H1 (cell line): ENCODE measurements at regions not wholly inside any gene's neighbourhood (a gene's known extent, or its start where the extent isn't known, plus 50 kb on each side); places are given as distances from the start of the nearest gene placed in this dataset.

Experiments
- CTCF ChIA-PET: fragments of 300-600 bp; sonication (Branson Sonifier 250); formaldehyde crosslinking; loops from one replicate; lab custom pipeline; 2021; ENCODE audit not compliant: partially characterized antibody; lab: Charles Lee
- POLR2A ChIA-PET: fragments of 300-600 bp; sonication (Branson Sonifier 250); formaldehyde crosslinking; loops from one replicate; lab custom pipeline; 2021; ENCODE audit warnings: inconsistent platforms; ENCODE audit not compliant: partially characterized antibody; lab: Charles Lee
- DNase-seq, 2 experiments: peaks; one replicate each; pipeline versions ENCODE4 v3.0.0 to v3.0.0-alpha.2; 2010 to 2022; ENCODE audit warnings: low spot score in 2 of 2, low read depth in 1 of 2, mixed read lengths in 1 of 2
- FAIRE-seq: peaks from 2 replicates; lab custom pipeline; 2011; peaks lifted over from hg19 to GRCh38; lab: Jason Lieb, UNC
- H2AFZ ChIP-seq: 2 replicates; pipeline ENCODE4 v1.8.1; 2012; ENCODE audit warnings: low read length, inconsistent platforms
- H2AK5ac ChIP-seq: 2 replicates; pipeline ENCODE4 v1.6.1; 2013; ENCODE audit warnings: low read depth, low read length
- H2BK120ac ChIP-seq: replicated peaks from 2 replicates; pipeline ENCODE3; 2013; ENCODE audit warnings: low read depth, low read length, inconsistent platforms
- H2BK12ac ChIP-seq: 2 replicates; pipeline ENCODE4 v1.6.1; 2013; ENCODE audit warnings: low read depth, low read length
- H2BK15ac ChIP-seq: 2 replicates; pipeline ENCODE4 v1.6.1; 2013; ENCODE audit warnings: low read length
- H2BK20ac ChIP-seq: 2 replicates; pipeline ENCODE4 v1.6.1; 2013; ENCODE audit warnings: low read length
- H2BK5ac ChIP-seq: 2 replicates; pipeline ENCODE4 v1.6.1; 2013; ENCODE audit warnings: low read depth, low read length
- H3K14ac ChIP-seq: 2 replicates; pipeline ENCODE4 v1.6.1; 2013; ENCODE audit warnings: inconsistent platforms; ENCODE audit not compliant: insufficient read length
- H3K18ac ChIP-seq: 2 replicates; pipeline ENCODE4 v1.6.1; 2013; ENCODE audit warnings: low read length; ENCODE audit errors: extremely low read depth
- H3K23ac ChIP-seq: 2 replicates; pipeline ENCODE4 v1.6.1; 2013; ENCODE audit warnings: inconsistent platforms; ENCODE audit not compliant: insufficient read length
- H3K23me2 ChIP-seq: 2 replicates; pipeline ENCODE4 v1.6.1; 2013; ENCODE audit warnings: low read depth, low read length
- H3K27ac ChIP-seq: 2 replicates; pipeline ENCODE4 v1.6.1; 2011; ENCODE audit warnings: low read depth, low read length, inconsistent platforms
- H3K27me3 ChIP-seq, 4 experiments: replicated peaks in 1 of 4; 1 replicate in 1 of 4; 2 replicates in 3 of 4; pipeline versions ENCODE4 v1.6.1 to v1.8.1; 2011 to 2013; ENCODE audit warnings: low read length in 3 of 4, mild to moderate bottlenecking in 3 of 4, inconsistent platforms in 2 of 4, mixed read lengths in 2 of 4, moderate library complexity in 1 of 4; ENCODE audit not compliant: control insufficient read depth in 3 of 4, insufficient read depth in 3 of 4; ENCODE audit errors: extremely low read depth in 1 of 4
- H3K36me3 ChIP-seq, 4 experiments: 2 replicates each; pipeline versions ENCODE4 v1.6.1 to v1.8.1; 2011 to 2013; ENCODE audit warnings: mild to moderate bottlenecking in 4 of 4, low read length in 3 of 4, moderate library complexity in 2 of 4, control low read depth in 1 of 4, inconsistent platforms in 1 of 4; ENCODE audit not compliant: insufficient read depth in 4 of 4, control insufficient read depth in 2 of 4
- H3K4ac ChIP-seq: replicated peaks from 2 replicates; pipeline ENCODE3; 2013; ENCODE audit warnings: low read length, low read depth, mixed read lengths, inconsistent platforms; ENCODE audit not compliant: insufficient read length
- H3K4me1 ChIP-seq, 4 experiments: replicated peaks in 1 of 4; 1 replicate in 1 of 4; 2 replicates in 3 of 4; pipeline versions ENCODE4 v1.6.1 to v1.8.1; 2011 to 2013; ENCODE audit warnings: low read length in 3 of 4, inconsistent platforms in 2 of 4, mixed read lengths in 1 of 4; ENCODE audit not compliant: insufficient read depth in 4 of 4, control insufficient read depth in 3 of 4
- H3K4me2 ChIP-seq, 2 experiments: 2 replicates each; pipeline versions ENCODE4 v1.6.1 to v1.8.1; 2011 to 2013; ENCODE audit warnings: low read depth in 2 of 2, low read length in 2 of 2, control low read depth in 1 of 2, inconsistent platforms in 1 of 2, mild to moderate bottlenecking in 1 of 2; ENCODE audit not compliant: insufficient read depth in 1 of 2
- H3K4me3 ChIP-seq, 4 experiments: fragments of 200-600, 300-600 bp in 1 of 4; sonication (generic), shearing (Covaris generic), sonication (Bioruptor Twin) in 1 of 4; 2 replicates each; pipeline versions ENCODE4 v1.5.1 to v1.8.1; 2011 to 2016; ENCODE audit warnings: low read length in 4 of 4, low read depth in 3 of 4, control low read depth in 2 of 4, inconsistent platforms in 2 of 4, mild to moderate bottlenecking in 2 of 4, mixed read lengths in 1 of 4, moderate library complexity in 1 of 4; ENCODE audit not compliant: insufficient read depth in 2 of 4; ENCODE audit errors: extremely low read depth in 1 of 4
- H3K56ac ChIP-seq: replicated peaks from 2 replicates; pipeline ENCODE3; 2013; ENCODE audit warnings: low read depth, mild to moderate bottlenecking, mixed read lengths, low read length, inconsistent platforms; ENCODE audit not compliant: insufficient read length
- H3K79me1 ChIP-seq: 2 replicates; pipeline ENCODE4 v1.6.1; 2013; ENCODE audit warnings: low read depth, low read length, control low read depth
- H3K79me2 ChIP-seq, 2 experiments: 2 replicates each; pipeline versions ENCODE4 v1.6.1 to v1.8.1; 2012 to 2013; ENCODE audit warnings: low read length in 2 of 2, mild to moderate bottlenecking in 2 of 2, inconsistent platforms in 1 of 2; ENCODE audit not compliant: insufficient read depth in 2 of 2, control insufficient read depth in 1 of 2
- H3K9ac ChIP-seq, 4 experiments: replicated peaks in 1 of 4; 1 replicate in 1 of 4; 2 replicates in 3 of 4; pipeline versions ENCODE4 v1.6.1 to v1.8.1; 2011 to 2013; ENCODE audit warnings: low read depth in 3 of 4, low read length in 3 of 4, control low read depth in 2 of 4, mild to moderate bottlenecking in 2 of 4, moderate library complexity in 2 of 4, inconsistent platforms in 1 of 4; ENCODE audit errors: extremely low read depth in 1 of 4
- H3K9me3 ChIP-seq, 2 experiments: 2 replicates each; pipeline versions ENCODE4 v1.6.1 to v1.8.1; 2012 to 2013; ENCODE audit warnings: mild to moderate bottlenecking in 2 of 2, moderate library complexity in 2 of 2, control low read depth in 1 of 2, inconsistent platforms in 1 of 2, low read depth in 1 of 2, low read length in 1 of 2, mixed read lengths in 1 of 2; ENCODE audit not compliant: insufficient read depth in 2 of 2
- H4K20me1 ChIP-seq, 2 experiments: replicated peaks in 1 of 2; 2 replicates each; pipeline versions ENCODE3 to v1.8.1; 2011 to 2013; ENCODE audit warnings: inconsistent platforms in 2 of 2, low read length in 2 of 2, mild to moderate bottlenecking in 1 of 2; ENCODE audit not compliant: insufficient read depth in 2 of 2, control insufficient read depth in 1 of 2
- H4K5ac ChIP-seq: 2 replicates; pipeline ENCODE4 v1.6.1; 2013; ENCODE audit warnings: low read length, low read depth, mixed read lengths, inconsistent platforms; ENCODE audit not compliant: insufficient read length
- H4K8ac ChIP-seq: 2 replicates; pipeline ENCODE4 v1.8.0; 2013; ENCODE audit warnings: mild to moderate bottlenecking, moderate library complexity, low read length, inconsistent platforms; ENCODE audit not compliant: insufficient read depth; ENCODE audit errors: extremely low read depth
- H4K91ac ChIP-seq: replicated peaks from 2 replicates; pipeline ENCODE3; 2013; ENCODE audit warnings: low read length, mixed read lengths, inconsistent platforms; ENCODE audit not compliant: insufficient read length
- EZH2 ChIP-seq: fragments of 200-600 bp; sonication (generic); IDR thresholded peaks from 2 replicates; pipeline ENCODE4 v1.7.1; 2012; ENCODE audit warnings: low read depth, mild to moderate bottlenecking, moderate library complexity, low read length, inconsistent platforms; ENCODE audit not compliant: severe bottlenecking
- HDAC6 ChIP-seq: IDR thresholded peaks from one replicate; pipeline ENCODE4 v1.7.1; 2012; ENCODE audit warnings: low read depth, mild to moderate bottlenecking, inconsistent platforms, low read length, moderate library complexity
- NANOG ChIP-seq: IDR thresholded peaks from 2 replicates; pipeline ENCODE4 v1.6.1; 2011; ENCODE audit warnings: low read length, low read depth, mild to moderate bottlenecking, inconsistent platforms; ENCODE audit not compliant: insufficient read depth, poor library complexity, severe bottlenecking
- RBBP5 ChIP-seq: IDR thresholded peaks from 2 replicates; pipeline ENCODE4 v1.7.1; 2012; ENCODE audit warnings: low read depth, mild to moderate bottlenecking, inconsistent platforms, low read length, moderate library complexity, borderline replicate concordance
- SP2 ChIP-seq: IDR thresholded peaks from 2 replicates; pipeline ENCODE4 v1.6.1; 2012; ENCODE audit warnings: mild to moderate bottlenecking, low read length, inconsistent platforms

DNA sequence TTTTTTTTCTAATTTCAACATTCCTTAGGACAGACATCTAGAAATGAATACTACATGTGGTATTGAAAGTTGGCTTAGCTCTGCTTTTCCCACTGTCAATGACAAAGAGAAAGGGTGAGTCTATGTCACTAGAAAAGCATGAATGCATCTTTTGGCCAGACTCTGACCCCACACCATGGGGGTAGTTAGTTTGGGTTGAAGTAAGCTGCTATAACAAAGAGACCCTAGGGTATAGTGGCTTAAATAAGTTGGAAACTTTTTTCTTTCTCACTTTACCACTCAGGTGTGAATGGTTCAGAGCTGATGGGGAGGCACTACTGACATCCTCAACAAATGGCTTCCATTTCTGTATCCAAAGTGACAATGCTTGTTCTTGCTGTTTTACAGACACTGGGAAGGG is 161.5 kb downstream of the DLEU7 start:
- H4K91ac ChIP-seq, result no peak overlapping the region
- FAIRE-seq (no peak), DNase-seq (no peak)
- H2AFZ ChIP-seq, result no peak overlapping the region
- no peaks in the 10 kb centered on the region for H3K23me2 ChIP-seq
- no peak overlapping the region for H3K23ac ChIP-seq
- H2BK12ac ChIP-seq, result no peak overlapping the region
- no peaks in the 10 kb centered on the region for H4K20me1 ChIP-seq
- H3K27ac ChIP-seq, result no peak overlapping the region
- no peak overlapping the region for H4K8ac ChIP-seq
- H3K4me1 ChIP-seq, result no peaks in the 10 kb centered on the region; a peak in 1 of 7 replicates
- H3K27me3 ChIP-seq, result no peaks in the 10 kb centered on the region
- no peak overlapping the region for H3K18ac ChIP-seq
- no peaks in the 10 kb centered on the region for H3K36me3 ChIP-seq
- ChIA-PET CTCF (interaction anchor here (0.8 kb wide), 1 partner anchor 21 kb away, joined by 3 read pairs; no protein-coding TSS in a partner anchor), POLR2A (no interaction called here)
- no peak overlapping the region for H2BK120ac ChIP-seq
- no peak overlapping the region for H3K4ac ChIP-seq
- H3K4me2 ChIP-seq, result no peak overlapping the region
- H3K79me1 ChIP-seq, result no peaks in the 10 kb centered on the region; the same call in 1 of the 2 replicates
- H3K4me3 ChIP-seq, result no peak overlapping the region
- H3K9ac ChIP-seq, result no peak overlapping the region
- no peak overlapping the region for H2AK5ac ChIP-seq
- H2BK5ac ChIP-seq, result no peak overlapping the region
- no peak overlapping the region for H3K14ac ChIP-seq
- no peak overlapping the region for H2BK15ac ChIP-seq
- H3K56ac ChIP-seq, result no peak overlapping the region
- H2BK20ac ChIP-seq, result no peak overlapping the region
- H3K79me2 ChIP-seq, result no peaks in the 10 kb centered on the region
- H4K5ac ChIP-seq, result no peak overlapping the region
- peaks cover 0 to 7% of the 10 kb centered on the region in 2 experiments; a peak in 3 of 4 replicates for H3K9me3 ChIP-seq
- TF ChIP-seq NANOG (no peak), EZH2 (no peak), SP2 (no peak), HDAC6 (no peak), RBBP5 (no peak)
